ENCODE measurements at regions not wholly inside any gene's neighbourhood (a gene's known extent, or its start where the extent isn't known, plus 50 kb on each side); places are given as distances from the start of the nearest gene placed in this dataset.

- FAIRE-seq = no peak
- no peak for TF ChIP-seq POLR2A (IDR thresholded peaks at IDR 0.05; ENCODE audit: low read depth, low read length)
- DNase-seq (ENCODE audit: insufficient read length, low spot score) = no peak
Measured at GRCh38 chr12:128047266-128048060, 219.5 kb upstream of the TMEM132C start.

DNA sequence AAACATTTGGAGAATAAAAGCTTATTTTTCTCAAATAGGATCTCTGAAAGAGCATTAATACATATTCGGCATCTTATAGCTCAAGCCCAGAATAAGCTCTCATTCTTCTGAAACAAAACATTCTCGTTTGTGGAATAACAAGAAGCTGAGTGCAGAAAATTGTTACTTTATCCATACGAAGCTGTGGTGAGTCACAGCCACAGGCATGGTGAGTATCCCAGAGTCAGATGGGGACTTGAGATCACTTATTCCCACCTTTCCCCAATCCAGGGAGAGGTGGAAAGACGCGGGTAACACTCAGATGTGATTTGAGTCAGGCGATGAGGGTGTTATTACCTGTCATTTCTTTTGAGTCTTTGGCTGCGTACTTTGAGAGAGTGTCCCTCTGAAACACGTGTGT lies 214.6 kb upstream of the TMEM132C start:
- FAIRE-seq (no peak), DNase-seq (ENCODE audit: insufficient read length, low spot score) (no peak)
- no peak for TF ChIP-seq POLR2A (IDR thresholded peaks at IDR 0.05; ENCODE audit: low read depth, low read length)

DNA sequence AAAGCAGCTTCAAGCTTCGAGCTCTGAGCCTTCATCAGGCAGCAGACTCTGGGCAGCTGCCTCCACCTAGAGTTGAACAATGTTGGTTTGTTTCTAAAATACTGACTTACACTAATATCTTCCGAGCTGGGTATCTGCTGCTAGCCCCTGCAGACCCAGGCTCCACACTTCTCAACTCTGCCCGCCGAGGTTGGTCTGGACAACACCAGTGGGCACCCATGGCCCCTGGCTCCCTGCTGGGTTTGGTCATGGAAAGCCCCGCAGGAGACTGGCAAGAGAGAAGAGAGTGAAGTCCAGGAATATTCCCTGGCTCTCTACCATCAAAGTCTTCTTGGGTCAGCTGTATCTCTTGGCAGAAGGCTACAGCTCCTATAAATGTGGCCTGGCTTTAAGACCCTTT lies 214.2 kb upstream of the TMEM132C start:
- FAIRE-seq = no peak

GRCh38 chr12:128055567-128055966 lies 211.4 kb upstream of the TMEM132C start:
- no peak for TF ChIP-seq POLR2A (IDR thresholded peaks at IDR 0.05; ENCODE audit: low read depth, low read length)
- FAIRE-seq (no peak), DNase-seq (ENCODE audit: insufficient read length, low spot score) (no peak)

More for the DNA sequence above, 214.2 kb upstream of the TMEM132C start:
- TF ChIP-seq POLR2A (IDR thresholded peaks at IDR 0.05; ENCODE audit: low read depth, low read length) = no peak
- no peak for DNase-seq (ENCODE audit: insufficient read length, low spot score)

DNA sequence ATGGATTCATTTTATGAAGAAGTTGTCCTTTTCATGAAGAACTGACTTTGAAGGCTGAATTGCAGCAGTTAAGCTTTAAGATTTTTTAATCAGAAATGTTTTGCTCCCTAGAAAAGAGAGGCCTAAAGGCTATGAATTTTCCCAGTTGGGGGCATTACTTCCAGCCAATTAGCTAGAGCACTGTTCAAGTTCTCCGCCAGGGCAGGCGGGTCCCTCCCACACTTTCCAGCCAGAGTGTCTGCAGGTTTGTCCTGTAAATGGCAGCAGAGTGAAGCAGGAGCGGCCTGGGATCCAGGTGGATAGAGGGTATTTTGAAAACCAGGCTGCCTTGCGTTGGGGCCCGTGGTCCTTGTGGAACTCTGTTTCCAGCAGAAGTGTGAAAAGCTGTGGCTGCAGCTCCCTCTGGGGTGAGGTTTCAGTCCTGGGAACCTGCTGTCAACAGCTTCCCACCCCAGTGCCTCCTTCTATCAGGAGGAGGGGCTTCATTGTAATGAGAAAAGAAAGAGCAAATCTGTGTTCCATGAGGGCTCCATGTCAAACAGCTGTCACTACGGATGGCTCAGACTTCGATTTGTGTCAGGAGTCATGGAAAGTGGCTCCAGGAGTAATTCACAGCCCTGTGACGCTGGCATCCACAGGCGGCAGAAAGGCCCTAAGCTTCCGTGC lies 210.7 kb upstream of the TMEM132C start:
- no peak for FAIRE-seq
- no peak for TF ChIP-seq POLR2A (IDR thresholded peaks at IDR 0.05; ENCODE audit: low read depth, low read length)
- DNase-seq (ENCODE audit: insufficient read length, low spot score) = no peak

- FAIRE-seq (no peak), DNase-seq (ENCODE audit: insufficient read length, low spot score) (no peak)
- no peak for TF ChIP-seq POLR2A (IDR thresholded peaks at IDR 0.05; ENCODE audit: low read depth, low read length)
Measured at GRCh38 chr12:128057586-128057985, 209.4 kb upstream of the TMEM132C start.

DNA sequence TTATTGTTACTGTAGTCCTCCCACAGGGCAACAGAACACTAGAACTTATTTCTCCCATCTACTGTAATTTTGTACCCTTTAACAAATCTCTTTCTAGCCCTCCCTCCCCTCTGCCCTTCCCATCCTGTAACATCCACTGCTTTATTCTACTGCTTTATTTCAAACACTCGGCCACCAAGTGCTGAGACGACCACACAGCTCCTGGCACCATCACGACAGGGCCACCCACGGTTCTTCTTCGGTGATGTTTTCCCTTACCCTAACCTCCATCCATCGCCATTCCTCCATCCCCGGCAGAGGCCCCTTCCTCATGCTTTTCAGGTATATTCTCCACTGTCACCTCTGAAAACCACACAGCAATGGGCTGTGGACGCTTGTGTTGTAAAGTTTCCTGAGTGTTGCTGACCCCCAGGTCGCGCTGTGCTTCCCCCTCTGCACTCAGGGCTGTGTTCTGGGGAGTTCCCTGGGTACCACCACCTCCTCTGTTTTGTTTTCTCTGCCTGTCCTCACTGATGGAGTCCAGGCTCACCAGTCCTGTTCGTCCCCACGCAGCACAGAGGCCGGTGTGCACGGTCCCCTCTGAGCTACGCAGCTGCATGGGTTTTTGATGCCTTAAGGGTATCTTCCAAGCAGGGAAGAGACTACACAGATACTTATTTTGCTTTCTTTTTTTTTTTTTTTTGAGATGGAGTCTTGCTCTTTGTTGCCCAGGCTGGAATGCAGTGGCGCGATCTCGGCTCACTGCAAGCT lies 207.2 kb upstream of the TMEM132C start:
- no peak for TF ChIP-seq POLR2A (IDR thresholded peaks at IDR 0.05; ENCODE audit: low read depth, low read length)
- DNase-seq (ENCODE audit: insufficient read length, low spot score) (no peak), FAIRE-seq (no peak)

DNA sequence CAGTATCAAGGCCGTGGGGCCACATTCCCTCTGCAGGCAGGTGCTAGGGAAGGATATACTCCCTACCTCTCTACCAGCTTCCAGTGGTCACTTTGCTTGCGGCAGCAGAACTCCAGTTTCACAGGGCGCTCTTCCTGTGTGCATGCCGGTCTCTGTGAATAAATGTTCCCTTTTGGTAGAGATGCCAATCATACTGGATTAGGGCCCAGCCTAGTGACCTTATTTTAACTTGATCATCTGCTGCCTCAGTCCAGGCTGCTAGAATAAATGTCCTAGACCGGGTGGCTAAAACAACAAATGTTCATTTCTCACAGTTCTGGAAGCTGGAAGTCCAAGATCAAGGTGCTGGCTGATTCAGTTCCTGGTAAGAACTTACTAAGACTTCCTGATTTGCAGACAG lies 198.8 kb upstream of the TMEM132C start:
- DNase-seq (ENCODE audit: insufficient read length, low spot score) (no peak), FAIRE-seq (no peak)
- no peak for TF ChIP-seq POLR2A (IDR thresholded peaks at IDR 0.05; ENCODE audit: low read depth, low read length)

GRCh38 chr12:128069359-128069997 lies 197.5 kb upstream of the TMEM132C start:
- no peak for TF ChIP-seq POLR2A (IDR thresholded peaks at IDR 0.05; ENCODE audit: low read depth, low read length)
- peak; percentile 84 for FAIRE-seq
- DNase-seq (ENCODE audit: insufficient read length, low spot score) = peak; percentile 12

GRCh38 chr12:128073937-128074336 lies 193.0 kb upstream of the TMEM132C start:
- no peak for FAIRE-seq
- TF ChIP-seq POLR2A (IDR thresholded peaks at IDR 0.05; ENCODE audit: low read depth, low read length) = no peak
- DNase-seq (ENCODE audit: insufficient read length, low spot score) = no peak

DNA sequence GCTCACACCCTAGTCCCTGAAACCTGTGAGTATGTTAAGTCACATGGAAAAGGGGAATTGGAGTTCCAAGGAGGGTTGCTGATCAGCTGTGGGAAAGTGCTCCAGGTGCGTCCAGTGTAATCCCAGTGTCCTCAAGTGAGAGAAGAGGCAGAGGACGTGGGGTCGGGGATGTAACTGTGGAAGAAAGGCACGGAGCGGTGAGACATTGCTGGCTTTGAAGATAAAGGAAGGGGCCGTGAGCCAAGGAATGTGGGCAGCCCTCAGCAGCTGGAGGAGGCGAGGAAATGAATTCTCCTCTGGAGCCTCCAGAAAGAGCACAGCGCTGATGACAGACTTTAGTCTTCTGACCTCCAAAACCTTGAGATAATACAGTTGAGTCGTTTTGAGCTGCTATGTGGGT lies 191.6 kb upstream of the TMEM132C start:
- no peak for FAIRE-seq
- no peak for TF ChIP-seq POLR2A (IDR thresholded peaks at IDR 0.05; ENCODE audit: low read depth, low read length)
- no peak for DNase-seq (ENCODE audit: insufficient read length, low spot score)

DNA sequence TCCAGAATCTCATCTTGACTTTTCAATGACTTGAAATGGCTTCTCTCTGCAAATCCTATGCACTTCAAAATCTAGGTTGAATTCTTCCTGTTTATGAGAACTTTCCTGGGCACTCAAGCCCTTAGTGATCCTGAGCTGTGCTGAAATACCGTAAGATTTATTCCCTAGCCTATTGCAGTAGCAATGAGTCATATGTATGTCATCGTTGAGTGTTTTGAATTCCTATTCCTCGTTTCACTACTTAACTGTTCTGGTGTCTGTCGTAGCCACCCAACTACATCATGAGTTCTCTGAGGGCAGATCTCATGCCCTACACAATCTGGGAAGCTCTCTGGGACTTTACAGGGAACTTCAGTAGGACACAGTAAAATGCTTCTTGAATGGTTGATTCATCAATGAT lies 190.8 kb upstream of the TMEM132C start:
- FAIRE-seq (peak; percentile 60), DNase-seq (ENCODE audit: insufficient read length, low spot score) (peak; percentile 57)
- no peak for TF ChIP-seq POLR2A (IDR thresholded peaks at IDR 0.05; ENCODE audit: low read depth, low read length)

- DNase-seq (ENCODE audit: insufficient read length, low spot score) (no peak), FAIRE-seq (no peak)
- no peak for TF ChIP-seq POLR2A (IDR thresholded peaks at IDR 0.05; ENCODE audit: low read depth, low read length)
Measured at GRCh38 chr12:128077211-128077916, 189.6 kb upstream of the TMEM132C start.

Measured in H54 (cell line).